GM23338 (cell line): ENCODE measurements at regions not wholly inside any gene's neighbourhood (a gene's known extent, or its start where the extent isn't known, plus 50 kb on each side); places are given as distances from the start of the nearest gene placed in this dataset.

Experiments
- ATAC-seq: fragments of 200-7000 bp; cut with Tn5 transposase; 3 replicates; pipeline ENCODE4 v1.9.1; 2020
- DNase-seq: peaks from one replicate; pipeline ENCODE4 v3.0.0-alpha.2; 2015; ENCODE audit warnings: low spot score
- H2AFZ ChIP-seq: fragments of 200-600 bp; sonication (generic); 2 replicates; pipeline ENCODE4 v1.8.0; 2016; ENCODE audit warnings: antibody characterized with exemption, mild to moderate bottlenecking, moderate library complexity
- H3F3A ChIP-seq: fragments of 200-600 bp; sonication (generic); replicated peaks from 2 replicates; pipeline ENCODE4 v1.8.0; 2017; ENCODE audit warnings: antibody characterized with exemption, mixed run types, low read depth
- H3K27ac ChIP-seq: fragments of 200-600 bp; sonication (generic); 2 replicates; pipeline ENCODE4 v1.6.1; 2016; ENCODE audit warnings: low read depth
- H3K27me3 ChIP-seq: fragments of 200-600 bp; sonication (generic); 2 replicates; pipeline ENCODE4 v1.8.0; 2016; ENCODE audit warnings: mild to moderate bottlenecking, mixed run types, moderate library complexity; ENCODE audit not compliant: insufficient read depth
- H3K36me3 ChIP-seq: fragments of 200-600 bp; sonication (generic); 2 replicates; pipeline ENCODE4 v1.8.0; 2016; ENCODE audit warnings: mild to moderate bottlenecking; ENCODE audit not compliant: insufficient read depth
- H3K4me1 ChIP-seq: fragments of 200-600 bp; sonication (generic); 2 replicates; pipeline ENCODE4 v1.8.0; 2016; ENCODE audit warnings: mild to moderate bottlenecking, moderate library complexity; ENCODE audit not compliant: insufficient read depth
- H3K4me2 ChIP-seq: fragments of 200-600 bp; sonication (generic); 2 replicates; pipeline ENCODE4 v1.7.1; 2017; ENCODE audit warnings: mixed run types
- H3K4me3 ChIP-seq: fragments of 200-600 bp; sonication (generic); 2 replicates; pipeline ENCODE4 v1.6.1; 2016; ENCODE audit warnings: mixed run types
- H3K79me2 ChIP-seq: fragments of 200-600 bp; sonication (generic); replicated peaks from 2 replicates; pipeline ENCODE4 v1.8.0; 2017; ENCODE audit warnings: mild to moderate bottlenecking; ENCODE audit not compliant: insufficient read depth
- H3K9me2 ChIP-seq: fragments of 200-600 bp; sonication (generic); 2 replicates; pipeline ENCODE4 v1.8.0; 2017; ENCODE audit not compliant: insufficient read depth
- H4K20me1 ChIP-seq: fragments of 200-600 bp; sonication (generic); replicated peaks from 2 replicates; pipeline ENCODE4 v1.8.0; 2017; ENCODE audit warnings: mild to moderate bottlenecking; ENCODE audit not compliant: insufficient read depth
- H3K27ac Mint-ChIP-seq: 2 replicates; pipeline ENCODE4 v1.8.0; 2020; ENCODE audit warnings: inconsistent platforms, mild to moderate bottlenecking, moderate library complexity, mixed read lengths
- H3K27me3 Mint-ChIP-seq: 3 replicates; pipeline ENCODE4 v1.8.0; 2022; ENCODE audit warnings: low read depth, mild to moderate bottlenecking, moderate library complexity, mixed read lengths, inconsistent platforms; ENCODE audit not compliant: insufficient read depth, poor library complexity
- H3K36me3 Mint-ChIP-seq: 3 replicates; pipeline ENCODE4 v1.8.0; 2021; ENCODE audit warnings: low read depth, mild to moderate bottlenecking, inconsistent platforms, moderate library complexity, mixed read lengths
- H3K4me1 Mint-ChIP-seq: 3 replicates; pipeline ENCODE4 v1.8.0; 2020; ENCODE audit warnings: mild to moderate bottlenecking, inconsistent platforms, mixed read lengths
- H3K4me3 Mint-ChIP-seq: 3 replicates; pipeline ENCODE4 v1.8.0; 2021; ENCODE audit warnings: moderate library complexity, mild to moderate bottlenecking, inconsistent platforms, mixed read lengths
- H3K9me3 Mint-ChIP-seq: 3 replicates; pipeline ENCODE4 v1.8.0; 2020; ENCODE audit warnings: moderate library complexity, mild to moderate bottlenecking, inconsistent platforms, mixed read lengths
- CTCF ChIP-seq, 2 experiments: fragments of 200-600 bp in 1 of 2; sonication (generic) in 1 of 2; conservative IDR thresholded peaks; 2 replicates each; pipeline versions ENCODE4 v1.5.1 to v1.6.1; 2016 to 2017; ENCODE audit warnings: antibody characterized with exemption in 2 of 2, low read depth in 2 of 2, mild to moderate bottlenecking in 2 of 2, moderate library complexity in 1 of 2
- ETS1 ChIP-seq: IDR thresholded peaks from 2 replicates; pipeline ENCODE4 v1.6.1; 2016; ENCODE audit warnings: antibody characterized with exemption
- EZH2 ChIP-seq: fragments of 200-600 bp; sonication (generic); IDR thresholded peaks from one replicate; pipeline ENCODE4 v1.8.0; 2017; ENCODE audit warnings: antibody characterized with exemption, mild to moderate bottlenecking, low read depth; ENCODE audit not compliant: unreplicated experiment
- ZNF462 ChIP-seq: fragments of 250-450 bp; sonication (Bioruptor Pico); IDR thresholded peaks from 2 replicates; pipeline ENCODE4 v1.5.0; 2020; ENCODE audit warnings: mild to moderate bottlenecking, moderate library complexity

GRCh38 chr9:22528485-22528884 is 81.9 kb downstream of the DMRTA1 start:
- H3K27ac ChIP-seq, result no peak overlapping the region
- H3K4me3 ChIP-seq, result no peak overlapping the region
- no peaks in the 10 kb centered on the region for H3K79me2 ChIP-seq
- DNase-seq (peak; percentile 39), ATAC-seq (no peak)
- Mint-ChIP-seq H3K27me3 (no peaks in the 10 kb centered on the region), H3K4me1 (peaks cover 3% of the 10 kb centered on the region; the same call in 2 of the 3 replicates), H3K27ac (no peak overlapping the region), H3K9me3 (no peaks in the 10 kb centered on the region), H3K36me3 (no peaks in the 10 kb centered on the region), H3K4me3 (no peak overlapping the region)
- no peaks in the 10 kb centered on the region for H3F3A ChIP-seq
- H4K20me1 ChIP-seq, result no peaks in the 10 kb centered on the region
- H2AFZ ChIP-seq, result no peak overlapping the region
- H3K4me1 ChIP-seq, result no peaks in the 10 kb centered on the region
- no peak overlapping the region for H3K4me2 ChIP-seq
- no peaks in the 10 kb centered on the region for H3K9me2 ChIP-seq
- no peaks in the 10 kb centered on the region for H3K27me3 ChIP-seq
- H3K36me3 ChIP-seq, result no peaks in the 10 kb centered on the region
- no peak for TF ChIP-seq ZNF462
- peak; percentile 60 to 65 for TF ChIP-seq CTCF (conservative IDR thresholded peaks at IDR 0.05; ENCODE audit: low read depth in 2 of 2)

GRCh38 chr9:22529426-22530199 is 83.0 kb downstream of the DMRTA1 start:
- H3K4me3 ChIP-seq, result no peak overlapping the region
- H3K27me3 Mint-ChIP-seq, result no peaks in the 10 kb centered on the region
- H3K4me2 ChIP-seq, result no peak overlapping the region
- peaks cover 3% of the 10 kb centered on the region; the same call in 2 of the 3 replicates for H3K4me1 Mint-ChIP-seq
- H3K27me3 ChIP-seq, result no peaks in the 10 kb centered on the region
- ATAC-seq (no peak), DNase-seq (no peak)
- H2AFZ ChIP-seq, result no peak overlapping the region; the same call in 1 of the 2 replicates
- no peaks in the 10 kb centered on the region for H3K9me2 ChIP-seq
- peak overlapping the region; percentile 12; the same call in 1 of the 2 replicates for H3K27ac Mint-ChIP-seq
- H3K36me3 ChIP-seq, result no peaks in the 10 kb centered on the region
- no peak overlapping the region for H3K4me3 Mint-ChIP-seq
- no peak for TF ChIP-seq EZH2
- TF ChIP-seq ETS1, result no peak
- H3K4me1 ChIP-seq, result no peaks in the 10 kb centered on the region
- H3K27ac ChIP-seq, result no peak overlapping the region
- H3K9me3 Mint-ChIP-seq, result no peaks in the 10 kb centered on the region
- H3K79me2 ChIP-seq, result no peaks in the 10 kb centered on the region
- H4K20me1 ChIP-seq, result no peaks in the 10 kb centered on the region
- H3F3A ChIP-seq, result no peaks in the 10 kb centered on the region
- H3K36me3 Mint-ChIP-seq, result no peaks in the 10 kb centered on the region
